WTC11 (cell line): ENCODE measurements at regions not wholly inside any gene's neighbourhood (a gene's known extent, or its start where the extent isn't known, plus 50 kb on each side); places are given as distances from the start of the nearest gene placed in this dataset.

Experiments used
- ATAC-seq: fragments of 200-7000 bp; cut with Tn5 transposase; 2 replicates; pipeline ENCODE4 v1.10.0; 2021; ENCODE audit warnings: mild to moderate bottlenecking, moderate library complexity
- CTCF ChIA-PET: fragments of 300-600 bp; sonication (Branson Sonifier 250); formaldehyde crosslinking; loops from one replicate; lab custom pipeline; 2021; ENCODE audit warnings: antibody characterized with exemption; lab: Charles Lee
- POLR2A ChIA-PET: fragments of 350-600 bp; sonication (Branson Sonifier 250); formaldehyde crosslinking; loops from one replicate; lab custom pipeline; 2021; ENCODE audit warnings: antibody characterized with exemption; lab: Charles Lee
- DNase-seq: peaks from one replicate; pipeline ENCODE4 v3.0.0; 2021; ENCODE audit warnings: low spot score
- H3K27ac Mint-ChIP-seq: 2 replicates; pipeline ENCODE4 v1.8.0; 2021; ENCODE audit warnings: mixed read lengths
- H3K27me3 Mint-ChIP-seq: 2 replicates; pipeline ENCODE4 v1.8.0; 2021; ENCODE audit warnings: low read depth, mild to moderate bottlenecking, moderate library complexity, mixed read lengths
- H3K36me3 Mint-ChIP-seq: 2 replicates; pipeline ENCODE4 v1.8.0; 2021; ENCODE audit warnings: mixed read lengths
- H3K4me1 Mint-ChIP-seq: 2 replicates; pipeline ENCODE4 v1.8.0; 2022; ENCODE audit warnings: mixed read lengths
- H3K4me3 Mint-ChIP-seq: 2 replicates; pipeline ENCODE4 v1.8.0; 2021; ENCODE audit warnings: mild to moderate bottlenecking, moderate library complexity, mixed read lengths
- H3K9me3 Mint-ChIP-seq: 2 replicates; pipeline ENCODE4 v1.8.0; 2021; ENCODE audit warnings: mixed read lengths
- ATF1 ChIP-seq: sonication (generic); formaldehyde crosslinking; IDR thresholded peaks from 2 replicates; pipeline ENCODE4 v1.8.1; 2023; ENCODE audit warnings: mild to moderate bottlenecking, moderate library complexity, missing genetic modification reagents
- ATF3 ChIP-seq: sonication (generic); formaldehyde crosslinking; conservative IDR thresholded peaks from 2 replicates; pipeline ENCODE4 v1.8.1; 2022; ENCODE audit warnings: mild to moderate bottlenecking, missing genetic modification reagents
- CBFB ChIP-seq: sonication (generic); formaldehyde crosslinking; IDR thresholded peaks from 2 replicates; pipeline ENCODE4 v1.8.1; 2022; ENCODE audit warnings: mild to moderate bottlenecking, low read depth, missing genetic modification reagents
- ELF4 ChIP-seq: sonication (generic); formaldehyde crosslinking; IDR thresholded peaks from 2 replicates; pipeline ENCODE4 v1.8.1; 2022; ENCODE audit warnings: low read depth, mild to moderate bottlenecking, moderate library complexity, missing genetic modification reagents
- FOXJ3 ChIP-seq: sonication (generic); formaldehyde crosslinking; IDR thresholded peaks from 2 replicates; pipeline ENCODE4 v1.9.0; 2021; ENCODE audit warnings: missing genetic modification reagents, mild to moderate bottlenecking, borderline replicate concordance
- GRHL2 ChIP-seq: fragments of 250-450 bp; sonication (Bioruptor Pico); IDR thresholded peaks from 2 replicates; pipeline ENCODE4 v1.8.0; 2022; ENCODE audit warnings: mild to moderate bottlenecking, moderate library complexity; ENCODE audit not compliant: insufficient replicate concordance, severe bottlenecking
- IRF2 ChIP-seq: sonication (generic); formaldehyde crosslinking; IDR thresholded peaks from 2 replicates; pipeline ENCODE4 v1.8.0; 2022; ENCODE audit warnings: low read depth, missing genetic modification reagents, borderline replicate concordance
- JAZF1 ChIP-seq: fragments of 250-450 bp; sonication (Bioruptor Pico); IDR thresholded peaks from 2 replicates; pipeline ENCODE4 v1.9.0; 2021; ENCODE audit warnings: moderate library complexity, mild to moderate bottlenecking, inconsistent platforms
- NFATC4 ChIP-seq: fragments of 250-450 bp; sonication (Bioruptor Pico); IDR thresholded peaks from 2 replicates; pipeline ENCODE4 v1.9.0; 2021; ENCODE audit warnings: mild to moderate bottlenecking
- NFE2L1 ChIP-seq: sonication (generic); formaldehyde crosslinking; IDR thresholded peaks from 2 replicates; pipeline ENCODE4 v1.8.1; 2023; ENCODE audit warnings: missing genetic modification reagents
- NR2C2 ChIP-seq: sonication (generic); formaldehyde crosslinking; IDR thresholded peaks from 2 replicates; pipeline ENCODE4 v1.8.0; 2022; ENCODE audit warnings: mild to moderate bottlenecking, missing genetic modification reagents
- NR3C1 ChIP-seq: sonication (generic); formaldehyde crosslinking; conservative IDR thresholded peaks from 2 replicates; pipeline ENCODE4 v1.8.1; 2023; ENCODE audit warnings: low read depth, mild to moderate bottlenecking, missing genetic modification reagents
- PRRX2 ChIP-seq: fragments of 250-450 bp; sonication (Bioruptor Pico); IDR thresholded peaks from 2 replicates; pipeline ENCODE4 v1.8.0; 2021; ENCODE audit warnings: mild to moderate bottlenecking
- SMAD4 ChIP-seq: sonication (generic); formaldehyde crosslinking; IDR thresholded peaks from 2 replicates; pipeline ENCODE4 v1.8.0; 2022; ENCODE audit warnings: mild to moderate bottlenecking, missing genetic modification reagents
- ZNF232 ChIP-seq: sonication (generic); formaldehyde crosslinking; IDR thresholded peaks from 2 replicates; pipeline ENCODE4 v1.8.0; 2022; ENCODE audit warnings: mild to moderate bottlenecking, missing genetic modification reagents
- ZNF263 ChIP-seq: sonication (generic); formaldehyde crosslinking; IDR thresholded peaks from 2 replicates; pipeline ENCODE4 v1.8.1; 2022; ENCODE audit warnings: low read depth, mild to moderate bottlenecking, moderate library complexity, missing genetic modification reagents
- ZNF671 ChIP-seq: fragments of 250-450 bp; sonication (Bioruptor Pico); IDR thresholded peaks from 2 replicates; pipeline ENCODE4 v1.8.0; 2021; ENCODE audit warnings: mild to moderate bottlenecking
- TF ChIP-seq, protein P1 (sequence below): sonication (generic); formaldehyde crosslinking; IDR thresholded peaks from 2 replicates; pipeline ENCODE4 v1.8.1; 2023; ENCODE audit warnings: mild to moderate bottlenecking, missing genetic modification reagents, borderline replicate concordance
- TF ChIP-seq, protein P2 (sequence below): fragments of 250-450 bp; sonication (Bioruptor Pico); IDR thresholded peaks from 2 replicates; pipeline ENCODE4 v1.9.0; 2021; ENCODE audit warnings: moderate library complexity, mild to moderate bottlenecking, inconsistent platforms, borderline replicate concordance
- TF ChIP-seq, protein P3 (sequence below): sonication (generic); formaldehyde crosslinking; IDR thresholded peaks from 2 replicates; pipeline ENCODE4 v1.8.1; 2023; ENCODE audit warnings: mild to moderate bottlenecking, missing genetic modification reagents, moderate library complexity
- TF ChIP-seq, protein P4 (sequence below): sonication (generic); formaldehyde crosslinking; IDR thresholded peaks from 2 replicates; pipeline ENCODE4 v1.8.1; 2022; ENCODE audit warnings: low read depth, missing genetic modification reagents, borderline replicate concordance
- TF ChIP-seq, protein P5 (sequence below): sonication (generic); formaldehyde crosslinking; IDR thresholded peaks from 2 replicates; pipeline ENCODE4 v1.8.0; 2022; ENCODE audit warnings: mild to moderate bottlenecking, missing genetic modification reagents
- TF ChIP-seq, protein P6 (sequence below): sonication (generic); formaldehyde crosslinking; IDR thresholded peaks from 2 replicates; pipeline ENCODE4 v1.8.0; 2022; ENCODE audit warnings: mild to moderate bottlenecking, missing genetic modification reagents
- TF ChIP-seq, protein P7 (sequence below): sonication (generic); formaldehyde crosslinking; IDR thresholded peaks from 2 replicates; pipeline ENCODE4 v1.8.1; 2023; ENCODE audit warnings: mild to moderate bottlenecking, missing genetic modification reagents

DNA sequence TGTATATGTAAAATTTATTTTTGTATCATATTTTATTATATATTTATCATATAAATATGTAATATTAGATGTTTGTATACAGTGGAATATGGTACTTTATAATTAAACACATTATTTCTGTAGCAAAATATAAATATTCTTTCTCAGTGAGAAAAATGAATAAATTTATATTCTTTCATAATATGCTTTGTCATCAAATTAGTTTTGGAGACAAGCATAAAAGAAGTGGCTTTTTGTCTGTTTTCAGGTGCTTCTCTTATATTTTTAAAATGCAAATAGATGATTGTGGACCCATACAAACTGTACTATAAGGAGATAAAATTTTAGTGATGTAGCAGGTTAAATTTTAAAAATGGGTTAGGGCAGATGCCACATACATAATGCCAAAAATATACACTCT is 222.4 kb upstream of the CNTN5 start (continued):
- TF ChIP-seq ATF3 (CRISPR knock-in tag) (no peak), ZNF263 (CRISPR knock-in tag) (no peak), JAZF1 (CRISPR knock-in tag) (no peak), SMAD4 (CRISPR knock-in tag) (no peak)
- TF ChIP-seq, protein P1, sequence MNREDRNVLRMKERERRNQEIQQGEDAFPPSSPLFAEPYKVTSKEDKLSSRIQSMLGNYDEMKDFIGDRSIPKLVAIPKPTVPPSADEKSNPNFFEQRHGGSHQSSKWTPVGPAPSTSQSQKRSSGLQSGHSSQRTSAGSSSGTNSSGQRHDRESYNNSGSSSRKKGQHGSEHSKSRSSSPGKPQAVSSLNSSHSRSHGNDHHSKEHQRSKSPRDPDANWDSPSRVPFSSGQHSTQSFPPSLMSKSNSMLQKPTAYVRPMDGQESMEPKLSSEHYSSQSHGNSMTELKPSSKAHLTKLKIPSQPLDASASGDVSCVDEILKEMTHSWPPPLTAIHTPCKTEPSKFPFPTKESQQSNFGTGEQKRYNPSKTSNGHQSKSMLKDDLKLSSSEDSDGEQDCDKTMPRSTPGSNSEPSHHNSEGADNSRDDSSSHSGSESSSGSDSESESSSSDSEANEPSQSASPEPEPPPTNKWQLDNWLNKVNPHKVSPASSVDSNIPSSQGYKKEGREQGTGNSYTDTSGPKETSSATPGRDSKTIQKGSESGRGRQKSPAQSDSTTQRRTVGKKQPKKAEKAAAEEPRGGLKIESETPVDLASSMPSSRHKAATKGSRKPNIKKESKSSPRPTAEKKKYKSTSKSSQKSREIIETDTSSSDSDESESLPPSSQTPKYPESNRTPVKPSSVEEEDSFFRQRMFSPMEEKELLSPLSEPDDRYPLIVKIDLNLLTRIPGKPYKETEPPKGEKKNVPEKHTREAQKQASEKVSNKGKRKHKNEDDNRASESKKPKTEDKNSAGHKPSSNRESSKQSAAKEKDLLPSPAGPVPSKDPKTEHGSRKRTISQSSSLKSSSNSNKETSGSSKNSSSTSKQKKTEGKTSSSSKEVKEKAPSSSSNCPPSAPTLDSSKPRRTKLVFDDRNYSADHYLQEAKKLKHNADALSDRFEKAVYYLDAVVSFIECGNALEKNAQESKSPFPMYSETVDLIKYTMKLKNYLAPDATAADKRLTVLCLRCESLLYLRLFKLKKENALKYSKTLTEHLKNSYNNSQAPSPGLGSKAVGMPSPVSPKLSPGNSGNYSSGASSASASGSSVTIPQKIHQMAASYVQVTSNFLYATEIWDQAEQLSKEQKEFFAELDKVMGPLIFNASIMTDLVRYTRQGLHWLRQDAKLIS (CRISPR knock-in tag) = no peak

DNA sequence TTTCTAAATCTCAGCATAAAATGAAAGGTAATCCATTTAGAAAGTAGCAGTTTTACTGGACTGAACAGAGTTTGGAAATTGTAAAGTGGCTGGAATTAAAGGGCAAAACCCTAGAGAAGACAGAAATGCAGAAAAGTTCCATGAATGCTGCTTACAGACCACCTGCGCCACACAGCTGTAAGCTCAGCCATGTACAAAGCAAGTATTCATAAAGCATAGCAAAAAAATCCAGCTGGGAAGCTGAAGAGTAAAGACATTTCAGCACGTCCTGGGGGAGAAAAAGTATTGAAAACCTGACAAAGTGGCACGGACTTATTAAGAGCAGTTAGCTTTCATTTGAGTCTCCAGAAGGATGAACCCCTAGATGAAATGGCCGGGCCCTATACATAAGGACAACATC is 220.1 kb upstream of the CNTN5 start:
- no peak for TF ChIP-seq PRRX2
- no peak for TF ChIP-seq NR3C1
- TF ChIP-seq FOXJ3 = no peak
- TF ChIP-seq, protein P2, sequence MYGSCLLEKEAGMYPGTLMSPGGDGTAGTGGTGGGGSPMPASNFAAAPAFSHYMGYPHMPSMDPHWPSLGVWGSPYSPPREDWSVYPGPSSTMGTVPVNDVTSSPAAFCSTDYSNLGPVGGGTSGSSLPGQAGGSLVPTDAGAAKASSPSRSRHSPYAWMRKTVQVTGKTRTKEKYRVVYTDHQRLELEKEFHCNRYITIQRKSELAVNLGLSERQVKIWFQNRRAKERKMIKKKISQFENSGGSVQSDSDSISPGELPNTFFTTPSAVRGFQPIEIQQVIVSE (CRISPR knock-in tag) = no peak
- TF ChIP-seq, protein P3, sequence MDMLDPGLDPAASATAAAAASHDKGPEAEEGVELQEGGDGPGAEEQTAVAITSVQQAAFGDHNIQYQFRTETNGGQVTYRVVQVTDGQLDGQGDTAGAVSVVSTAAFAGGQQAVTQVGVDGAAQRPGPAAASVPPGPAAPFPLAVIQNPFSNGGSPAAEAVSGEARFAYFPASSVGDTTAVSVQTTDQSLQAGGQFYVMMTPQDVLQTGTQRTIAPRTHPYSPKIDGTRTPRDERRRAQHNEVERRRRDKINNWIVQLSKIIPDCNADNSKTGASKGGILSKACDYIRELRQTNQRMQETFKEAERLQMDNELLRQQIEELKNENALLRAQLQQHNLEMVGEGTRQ (CRISPR knock-in tag) = no peak
- no peak for TF ChIP-seq NFATC4
- TF ChIP-seq ELF4 (CRISPR knock-in tag) = no peak
- no peak for TF ChIP-seq ZNF232 (CRISPR knock-in tag)
- TF ChIP-seq NR2C2 = no peak
- no peak for TF ChIP-seq ATF1 (CRISPR knock-in tag)
- TF ChIP-seq GRHL2 = no peak
- Mint-ChIP-seq H3K4me1 (no peaks in the 10 kb centered on the region), H3K4me3 (no peak overlapping the region), H3K9me3 (peaks cover 15% of the 10 kb centered on the region), H3K27ac (no peak overlapping the region), H3K27me3 (no peaks in the 10 kb centered on the region), H3K36me3 (peaks cover 10% of the 10 kb centered on the region)
- POLR2A ChIA-PET = no interaction called here
- CTCF ChIA-PET = no interaction called here
- no peak for DNase-seq
- ATAC-seq = no peak

DNA sequence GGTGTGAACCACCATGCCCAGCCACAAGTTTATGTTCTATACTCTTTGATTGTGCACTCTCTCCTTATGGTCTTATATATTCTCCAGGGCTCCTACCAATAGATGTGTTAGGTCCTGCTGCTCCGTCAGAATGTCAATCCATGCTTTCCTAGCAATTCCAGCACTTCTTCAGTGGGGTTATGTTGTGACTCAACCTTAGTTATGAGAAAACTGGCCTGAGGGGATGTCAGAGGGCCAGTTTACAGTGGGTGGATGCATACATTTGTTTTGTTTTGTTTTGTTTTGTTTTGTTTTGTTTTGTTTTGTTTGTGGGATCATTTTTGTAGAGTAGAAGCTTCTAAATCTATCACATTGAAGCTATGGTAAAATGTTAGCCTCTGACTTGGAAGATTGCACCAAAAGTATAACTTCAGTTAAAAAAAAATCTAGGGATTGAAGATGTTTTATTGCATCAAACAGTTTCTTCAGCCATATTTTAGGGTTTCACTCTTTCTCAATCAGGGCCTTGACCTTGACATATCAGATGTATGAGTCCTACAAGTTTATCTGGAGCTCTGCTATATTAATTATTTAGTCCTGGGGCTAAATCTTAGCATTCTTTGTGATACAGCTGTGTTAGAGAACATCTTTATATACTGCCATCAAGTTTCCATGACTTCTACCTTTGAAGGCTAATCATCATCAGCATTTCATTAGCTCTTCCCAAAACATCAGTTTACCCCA is 191.6 kb upstream of the CNTN5 start:
- ATAC-seq (no peak), DNase-seq (no peak)
- ChIA-PET CTCF (no interaction called here), POLR2A (no interaction called here)
- no peak overlapping the region for H3K4me3 Mint-ChIP-seq
- peaks cover 6% of the 10 kb centered on the region; the same call in 1 of the 2 replicates for H3K4me1 Mint-ChIP-seq
- H3K27me3 Mint-ChIP-seq = no peaks in the 10 kb centered on the region
- H3K9me3 Mint-ChIP-seq = no peaks in the 10 kb centered on the region
- H3K36me3 Mint-ChIP-seq = no peaks in the 10 kb centered on the region
- H3K27ac Mint-ChIP-seq = no peak overlapping the region
- TF ChIP-seq, protein P4, sequence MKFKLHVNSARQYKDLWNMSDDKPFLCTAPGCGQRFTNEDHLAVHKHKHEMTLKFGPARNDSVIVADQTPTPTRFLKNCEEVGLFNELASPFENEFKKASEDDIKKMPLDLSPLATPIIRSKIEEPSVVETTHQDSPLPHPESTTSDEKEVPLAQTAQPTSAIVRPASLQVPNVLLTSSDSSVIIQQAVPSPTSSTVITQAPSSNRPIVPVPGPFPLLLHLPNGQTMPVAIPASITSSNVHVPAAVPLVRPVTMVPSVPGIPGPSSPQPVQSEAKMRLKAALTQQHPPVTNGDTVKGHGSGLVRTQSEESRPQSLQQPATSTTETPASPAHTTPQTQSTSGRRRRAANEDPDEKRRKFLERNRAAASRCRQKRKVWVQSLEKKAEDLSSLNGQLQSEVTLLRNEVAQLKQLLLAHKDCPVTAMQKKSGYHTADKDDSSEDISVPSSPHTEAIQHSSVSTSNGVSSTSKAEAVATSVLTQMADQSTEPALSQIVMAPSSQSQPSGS (CRISPR knock-in tag) = no peak
- TF ChIP-seq, protein P5, sequence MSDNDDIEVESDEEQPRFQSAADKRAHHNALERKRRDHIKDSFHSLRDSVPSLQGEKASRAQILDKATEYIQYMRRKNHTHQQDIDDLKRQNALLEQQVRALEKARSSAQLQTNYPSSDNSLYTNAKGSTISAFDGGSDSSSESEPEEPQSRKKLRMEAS = no peak
- no peak for TF ChIP-seq NFE2L1
- TF ChIP-seq, protein P6, sequence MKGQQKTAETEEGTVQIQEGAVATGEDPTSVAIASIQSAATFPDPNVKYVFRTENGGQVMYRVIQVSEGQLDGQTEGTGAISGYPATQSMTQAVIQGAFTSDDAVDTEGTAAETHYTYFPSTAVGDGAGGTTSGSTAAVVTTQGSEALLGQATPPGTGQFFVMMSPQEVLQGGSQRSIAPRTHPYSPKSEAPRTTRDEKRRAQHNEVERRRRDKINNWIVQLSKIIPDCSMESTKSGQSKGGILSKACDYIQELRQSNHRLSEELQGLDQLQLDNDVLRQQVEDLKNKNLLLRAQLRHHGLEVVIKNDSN (CRISPR knock-in tag) = no peak
- TF ChIP-seq IRF2 (CRISPR knock-in tag) = no peak
- TF ChIP-seq, protein P7, sequence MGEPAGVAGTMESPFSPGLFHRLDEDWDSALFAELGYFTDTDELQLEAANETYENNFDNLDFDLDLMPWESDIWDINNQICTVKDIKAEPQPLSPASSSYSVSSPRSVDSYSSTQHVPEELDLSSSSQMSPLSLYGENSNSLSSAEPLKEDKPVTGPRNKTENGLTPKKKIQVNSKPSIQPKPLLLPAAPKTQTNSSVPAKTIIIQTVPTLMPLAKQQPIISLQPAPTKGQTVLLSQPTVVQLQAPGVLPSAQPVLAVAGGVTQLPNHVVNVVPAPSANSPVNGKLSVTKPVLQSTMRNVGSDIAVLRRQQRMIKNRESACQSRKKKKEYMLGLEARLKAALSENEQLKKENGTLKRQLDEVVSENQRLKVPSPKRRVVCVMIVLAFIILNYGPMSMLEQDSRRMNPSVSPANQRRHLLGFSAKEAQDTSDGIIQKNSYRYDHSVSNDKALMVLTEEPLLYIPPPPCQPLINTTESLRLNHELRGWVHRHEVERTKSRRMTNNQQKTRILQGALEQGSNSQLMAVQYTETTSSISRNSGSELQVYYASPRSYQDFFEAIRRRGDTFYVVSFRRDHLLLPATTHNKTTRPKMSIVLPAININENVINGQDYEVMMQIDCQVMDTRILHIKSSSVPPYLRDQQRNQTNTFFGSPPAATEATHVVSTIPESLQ = no peak
- no peak for TF ChIP-seq CBFB (CRISPR knock-in tag)
- TF ChIP-seq NFATC4 = no peak
- TF ChIP-seq ZNF671 = no peak
